GM20000 (cell line): ENCODE measurements at regions not wholly inside any gene's neighbourhood (a gene's known extent, or its start where the extent isn't known, plus 50 kb on each side); places are given as distances from the start of the nearest gene placed in this dataset.

Source experiments
- DNase-seq: peaks from one replicate; pipeline ENCODE4 v3.0.0; 2012; ENCODE audit warnings: low spot score
- TF ChIP-seq, protein P1 (sequence below): IDR thresholded peaks from 2 replicates; pipeline ENCODE4 v1.5.1; 2012; ENCODE audit warnings: mild to moderate bottlenecking, control low read depth; ENCODE audit errors: extremely low read depth, missing control alignments

DNA sequence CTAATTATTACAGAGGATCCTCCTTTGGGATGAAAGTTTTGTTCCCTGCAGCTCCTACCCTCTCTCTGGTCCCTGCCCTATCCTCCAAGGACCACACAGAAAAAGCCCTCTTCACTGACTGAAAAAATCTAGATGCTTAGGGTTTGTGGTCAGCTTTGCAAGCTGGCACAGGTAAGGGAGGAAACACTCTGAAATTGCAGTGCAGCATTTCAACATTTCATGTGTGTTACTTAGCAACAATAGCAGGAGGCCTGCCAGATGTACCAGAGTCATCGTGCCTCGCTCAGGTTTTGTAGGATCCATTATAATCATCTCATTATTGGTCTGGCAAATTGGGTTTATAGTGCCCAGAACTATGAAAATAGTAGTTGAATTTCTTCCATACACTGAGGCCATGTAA, 109.5 kb downstream of the PALM2AKAP2 start:
- no peak for DNase-seq
- TF ChIP-seq, protein P1, sequence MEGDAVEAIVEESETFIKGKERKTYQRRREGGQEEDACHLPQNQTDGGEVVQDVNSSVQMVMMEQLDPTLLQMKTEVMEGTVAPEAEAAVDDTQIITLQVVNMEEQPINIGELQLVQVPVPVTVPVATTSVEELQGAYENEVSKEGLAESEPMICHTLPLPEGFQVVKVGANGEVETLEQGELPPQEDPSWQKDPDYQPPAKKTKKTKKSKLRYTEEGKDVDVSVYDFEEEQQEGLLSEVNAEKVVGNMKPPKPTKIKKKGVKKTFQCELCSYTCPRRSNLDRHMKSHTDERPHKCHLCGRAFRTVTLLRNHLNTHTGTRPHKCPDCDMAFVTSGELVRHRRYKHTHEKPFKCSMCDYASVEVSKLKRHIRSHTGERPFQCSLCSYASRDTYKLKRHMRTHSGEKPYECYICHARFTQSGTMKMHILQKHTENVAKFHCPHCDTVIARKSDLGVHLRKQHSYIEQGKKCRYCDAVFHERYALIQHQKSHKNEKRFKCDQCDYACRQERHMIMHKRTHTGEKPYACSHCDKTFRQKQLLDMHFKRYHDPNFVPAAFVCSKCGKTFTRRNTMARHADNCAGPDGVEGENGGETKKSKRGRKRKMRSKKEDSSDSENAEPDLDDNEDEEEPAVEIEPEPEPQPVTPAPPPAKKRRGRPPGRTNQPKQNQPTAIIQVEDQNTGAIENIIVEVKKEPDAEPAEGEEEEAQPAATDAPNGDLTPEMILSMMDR, result no peak

DNA sequence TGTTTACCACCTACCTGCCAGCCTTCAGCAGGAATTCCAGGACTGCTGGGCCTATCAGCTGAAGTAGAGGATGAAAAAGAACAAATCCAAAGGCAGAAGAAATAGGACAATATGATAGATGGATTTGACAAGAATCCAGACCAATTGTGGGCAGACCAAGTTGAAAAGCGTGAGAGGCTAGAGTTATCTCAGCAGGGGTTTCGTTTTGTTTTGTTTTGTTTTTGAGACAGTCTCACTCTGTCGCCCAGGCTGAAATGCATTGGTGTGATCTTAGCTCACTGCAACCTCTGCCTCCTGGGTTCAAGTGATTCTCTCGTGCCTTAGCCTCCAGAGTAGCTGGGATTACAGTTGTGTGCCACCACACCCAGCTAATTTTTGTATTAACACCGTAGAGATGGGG, 113.2 kb downstream of the PALM2AKAP2 start:
- DNase-seq, result no peak
- TF ChIP-seq, protein P1, result no peak

DNA sequence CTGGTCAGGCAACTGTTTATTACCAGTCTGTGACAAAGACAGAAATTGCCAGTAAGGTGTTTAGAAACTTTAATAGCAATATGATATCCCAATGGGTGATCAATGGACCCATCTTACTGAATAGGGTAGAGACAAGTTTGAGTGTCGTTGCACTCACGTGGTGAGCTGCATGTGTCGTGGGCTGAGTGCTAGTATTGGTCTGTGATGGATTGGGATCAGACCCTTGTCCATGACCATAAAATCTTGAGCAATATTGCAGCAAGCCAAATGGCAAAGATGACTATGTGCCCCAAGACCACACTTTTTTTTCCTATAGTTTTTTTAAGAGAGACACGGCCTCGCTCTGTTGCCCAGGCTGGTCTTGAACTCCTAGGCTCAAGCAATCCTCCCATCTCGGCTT, 114.5 kb downstream of the PALM2AKAP2 start:
- TF ChIP-seq, protein P1, result no peak
- DNase-seq, result no peak

DNA sequence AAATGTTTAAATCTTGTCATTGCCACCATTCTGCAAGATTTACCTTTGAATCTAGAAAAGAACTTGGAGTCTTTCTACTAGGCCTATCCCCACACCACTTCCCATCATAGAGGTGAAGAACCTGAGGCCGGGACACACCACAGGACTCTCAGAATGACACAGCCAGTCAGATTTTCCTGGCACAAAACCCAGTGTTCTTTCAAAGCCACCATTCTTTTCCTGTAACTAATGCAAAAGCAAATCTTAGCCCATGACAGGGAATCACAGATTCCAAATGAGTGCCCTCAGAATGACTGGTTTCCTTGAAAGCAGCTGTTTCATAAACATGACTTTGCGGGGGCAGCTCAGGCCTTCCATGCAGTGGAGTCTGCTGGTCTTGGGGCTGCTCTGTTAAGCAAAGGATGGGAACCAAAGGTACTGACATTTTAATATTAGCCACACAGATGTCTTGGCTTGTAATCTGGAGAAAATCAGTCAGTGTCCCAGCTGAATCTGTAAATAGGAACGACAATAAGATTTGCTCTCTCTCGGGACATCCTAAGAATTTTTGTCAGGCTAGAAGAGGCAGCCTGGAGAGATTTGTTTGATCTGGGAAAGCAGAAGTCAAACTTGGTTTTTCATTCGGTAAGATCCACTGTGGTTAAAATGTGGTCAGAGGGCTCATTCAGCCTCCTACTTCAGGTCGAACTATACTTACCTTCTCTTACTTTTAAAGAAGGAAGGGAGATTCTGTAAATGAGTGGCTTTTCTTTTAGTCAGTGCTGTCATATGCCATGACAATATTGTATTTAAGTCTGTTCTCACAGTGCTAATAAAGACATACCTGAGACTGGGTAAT, 115.1 kb downstream of the PALM2AKAP2 start:
- TF ChIP-seq, protein P1, result no peak
- DNase-seq, result peak; percentile 30

- no peak for DNase-seq
- TF ChIP-seq, protein P1, result no peak
Measured at GRCh38 chr9:109901201-109901600, 121.2 kb downstream of the PALM2AKAP2 start.

DNA sequence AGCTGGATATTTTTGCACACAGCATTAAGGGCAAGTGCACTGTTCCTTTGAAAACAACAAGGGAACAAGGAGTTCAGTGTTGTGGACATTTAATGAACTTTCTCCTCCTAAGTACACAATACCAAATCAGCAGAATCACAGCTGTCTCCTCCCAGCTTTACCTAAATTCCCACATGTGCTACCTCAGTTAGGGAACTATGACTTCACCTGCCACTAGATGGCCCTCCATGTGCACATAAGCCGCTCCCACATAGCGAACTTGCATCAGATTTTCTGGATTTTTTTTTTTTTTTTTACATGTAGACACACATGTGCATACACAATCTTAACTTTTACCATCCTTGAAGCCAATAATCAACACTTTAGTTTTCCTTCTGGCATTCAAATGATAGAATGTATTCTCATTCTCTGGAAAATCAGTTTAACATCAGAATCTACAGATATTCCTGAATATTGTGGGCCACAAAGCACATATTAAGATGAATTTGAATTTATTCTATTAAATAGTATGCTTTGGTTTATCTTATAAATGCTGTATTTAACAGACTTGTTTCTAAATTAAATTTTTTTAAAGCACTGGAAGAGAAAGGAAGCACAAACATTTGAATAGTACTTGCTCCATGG, 123.6 kb downstream of the PALM2AKAP2 start:
- peak; percentile 60 for DNase-seq
- TF ChIP-seq, protein P1, result peak; percentile 80

- DNase-seq, result no peak
- TF ChIP-seq, protein P1, result no peak
Measured at GRCh38 chr9:109904666-109905065, 124.7 kb downstream of the PALM2AKAP2 start.
